ENCODE measurements at regions not wholly inside any gene's neighbourhood (a gene's known extent, or its start where the extent isn't known, plus 50 kb on each side); places are given as distances from the start of the nearest gene placed in this dataset.

DNA sequence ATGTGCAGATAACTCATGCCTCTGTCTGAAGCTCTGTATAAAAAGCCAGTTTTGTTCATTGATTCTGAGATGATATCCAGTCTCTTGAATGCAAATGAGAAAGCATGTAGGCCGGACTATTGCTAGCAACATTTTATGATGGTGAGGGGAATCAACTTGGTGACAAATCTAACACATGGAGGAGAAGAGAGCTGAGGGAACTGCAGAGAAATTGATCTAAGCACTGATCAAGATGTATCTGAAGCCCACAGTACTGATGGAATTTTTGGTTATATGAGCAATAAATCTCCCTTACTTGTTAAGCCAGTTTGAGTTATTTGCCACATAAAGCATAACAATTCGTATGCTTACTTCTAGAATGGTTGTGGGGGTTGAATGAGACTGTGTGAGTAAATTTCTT, 295.6 kb upstream of the DDHD1 start:
- no peak overlapping the region for H3K4me2 ChIP-seq (ENCODE audit: insufficient read depth, low read length)
- no peak overlapping the region for H2AFZ ChIP-seq (ENCODE audit: low read depth, low read length)
- 0% methylated on average over 1 of the region's 2 CpGs for WGBS (ENCODE audit: insufficient coverage, low coverage, missing lambda C conversion rate)
- H3K4me3 ChIP-seq: no peak overlapping the region
- no peaks in the 10 kb centered on the region for H3K4me1 ChIP-seq (replicated peaks in 1 of 2; ENCODE audit: control insufficient read depth in 2 of 2, insufficient read depth in 2 of 2, low read length in 2 of 2)
- H3K27me3 ChIP-seq (ENCODE audit: control insufficient read depth in 2 of 2, insufficient read depth in 2 of 2, low read length in 2 of 2): no peaks in the 10 kb centered on the region
- no peaks in the 10 kb centered on the region for H3K9me3 ChIP-seq (replicated peaks; ENCODE audit: control insufficient read depth, insufficient read depth, low read depth, low read length)
- no peaks in the 10 kb centered on the region for H3K36me3 ChIP-seq (ENCODE audit: control insufficient read depth, insufficient read depth, low read length)
- ChIA-PET POLR2A (no interaction called here), CTCF (ENCODE audit: low intra/inter-chr PET ratio) (no interaction called here)
- in situ Hi-C loops (cut with MboI): no loop called here
- no peaks in the 10 kb centered on the region for H3K9me1 ChIP-seq (ENCODE audit: control insufficient read depth, insufficient read depth, low read length)
- H3K9ac ChIP-seq (ENCODE audit: insufficient read depth in 1 of 2, low read depth in 2 of 2, low read length in 2 of 2): no peak overlapping the region
- TF ChIP-seq, protein P1, sequence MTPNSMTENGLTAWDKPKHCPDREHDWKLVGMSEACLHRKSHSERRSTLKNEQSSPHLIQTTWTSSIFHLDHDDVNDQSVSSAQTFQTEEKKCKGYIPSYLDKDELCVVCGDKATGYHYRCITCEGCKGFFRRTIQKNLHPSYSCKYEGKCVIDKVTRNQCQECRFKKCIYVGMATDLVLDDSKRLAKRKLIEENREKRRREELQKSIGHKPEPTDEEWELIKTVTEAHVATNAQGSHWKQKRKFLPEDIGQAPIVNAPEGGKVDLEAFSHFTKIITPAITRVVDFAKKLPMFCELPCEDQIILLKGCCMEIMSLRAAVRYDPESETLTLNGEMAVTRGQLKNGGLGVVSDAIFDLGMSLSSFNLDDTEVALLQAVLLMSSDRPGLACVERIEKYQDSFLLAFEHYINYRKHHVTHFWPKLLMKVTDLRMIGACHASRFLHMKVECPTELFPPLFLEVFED (CRISPR knock-in tag; conservative IDR thresholded peaks at IDR 0.05): no peak
- TF ChIP-seq ZNF707 (CRISPR knock-in tag; conservative IDR thresholded peaks at IDR 0.05) (no peak), RBM22 (IDR thresholded peaks at IDR 0.05; ENCODE audit: low read depth, low read length, poor library complexity, severe bottlenecking) (no peak), SIN3A (IDR thresholded peaks at IDR 0.05; ENCODE audit: borderline replicate concordance in 2 of 2, control insufficient read depth in 1 of 2, low read depth in 2 of 2, low read length in 2 of 2) (no peak), CREBBP (IDR thresholded peaks at IDR 0.05; ENCODE audit: low read depth, low read length) (no peak), U2AF1 (optimal IDR thresholded peaks at IDR 0.05; ENCODE audit: low read depth, low read length) (no peak), ZNF24 (IDR thresholded peaks at IDR 0.05) (no peak), PML (IDR thresholded peaks at IDR 0.05; ENCODE audit: low read length) (no peak), RBBP5 (IDR thresholded peaks at IDR 0.05; ENCODE audit: borderline replicate concordance, insufficient read depth, low read length, poor library complexity, severe bottlenecking) (no peak)
- TF ChIP-seq, protein P2, sequence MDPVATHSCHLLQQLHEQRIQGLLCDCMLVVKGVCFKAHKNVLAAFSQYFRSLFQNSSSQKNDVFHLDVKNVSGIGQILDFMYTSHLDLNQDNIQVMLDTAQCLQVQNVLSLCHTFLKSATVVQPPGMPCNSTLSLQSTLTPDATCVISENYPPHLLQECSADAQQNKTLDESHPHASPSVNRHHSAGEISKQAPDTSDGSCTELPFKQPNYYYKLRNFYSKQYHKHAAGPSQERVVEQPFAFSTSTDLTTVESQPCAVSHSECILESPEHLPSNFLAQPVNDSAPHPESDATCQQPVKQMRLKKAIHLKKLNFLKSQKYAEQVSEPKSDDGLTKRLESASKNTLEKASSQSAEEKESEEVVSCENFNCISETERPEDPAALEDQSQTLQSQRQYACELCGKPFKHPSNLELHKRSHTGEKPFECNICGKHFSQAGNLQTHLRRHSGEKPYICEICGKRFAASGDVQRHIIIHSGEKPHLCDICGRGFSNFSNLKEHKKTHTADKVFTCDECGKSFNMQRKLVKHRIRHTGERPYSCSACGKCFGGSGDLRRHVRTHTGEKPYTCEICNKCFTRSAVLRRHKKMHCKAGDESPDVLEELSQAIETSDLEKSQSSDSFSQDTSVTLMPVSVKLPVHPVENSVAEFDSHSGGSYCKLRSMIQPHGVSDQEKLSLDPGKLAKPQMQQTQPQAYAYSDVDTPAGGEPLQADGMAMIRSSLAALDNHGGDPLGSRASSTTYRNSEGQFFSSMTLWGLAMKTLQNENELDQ (CRISPR knock-in tag; IDR thresholded peaks at IDR 0.05; ENCODE audit: borderline replicate concordance): no peak
- DNase-seq (ENCODE audit: extremely low read depth in 1 of 4, low spot score in 3 of 4): no peak
- ATAC-seq: no peak
- no peaks in the 10 kb centered on the region for H3K79me2 ChIP-seq (ENCODE audit: control insufficient read depth, insufficient read depth, low read length)
- H4K20me1 ChIP-seq (replicated peaks; ENCODE audit: control insufficient read depth, insufficient read depth, low read length): no peaks in the 10 kb centered on the region
- FAIRE-seq: no peak
- no TSS peak for BruUV-seq (replicated peaks)
- H3K27ac ChIP-seq (ENCODE audit: extremely low read depth, low read depth, low read length): no peak overlapping the region
- intact Hi-C loops (cut with micrococcal nuclease): no loop called here
